ENCODE measurements at regions not wholly inside any gene's neighbourhood (a gene's known extent, or its start where the extent isn't known, plus 50 kb on each side); places are given as distances from the start of the nearest gene placed in this dataset.

GRCh38 chr21:15144026-15144425 is 79.2 kb upstream of the NRIP1 start:
- TF ChIP-seq CTCF (IDR thresholded peaks at IDR 0.05), result no peak
- no peak for TF ChIP-seq POLR2AphosphoS5 (IDR thresholded peaks at IDR 0.05)

Measured in suprapubic skin (tissue), 3 donors.